ENCODE measurements at regions not wholly inside any gene's neighbourhood (a gene's known extent, or its start where the extent isn't known, plus 50 kb on each side); places are given as distances from the start of the nearest gene placed in this dataset.

DNA sequence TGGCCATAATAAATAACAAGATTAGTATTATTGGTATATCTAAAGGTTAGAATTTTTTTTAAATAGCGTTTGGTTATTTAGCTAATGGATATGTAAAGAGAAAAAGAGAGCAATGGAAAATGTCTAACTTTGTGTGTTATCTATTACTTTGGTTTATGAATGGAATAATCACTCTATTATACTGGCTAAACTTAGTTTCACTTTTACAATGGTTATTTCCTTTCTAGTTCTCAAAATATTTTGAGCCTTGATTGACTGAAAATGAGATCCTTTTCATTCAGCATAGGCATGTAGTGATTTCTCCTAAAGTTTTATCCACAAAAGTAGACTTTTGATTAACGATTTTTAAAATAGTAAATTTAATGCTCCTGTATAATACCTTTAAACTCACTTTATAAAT, 51.6 kb upstream of the MLIP start:
- H3K27ac ChIP-seq = no peak overlapping the region
- no peaks in the 10 kb centered on the region for H3K9me3 ChIP-seq
- no peak overlapping the region for H3K4me3 ChIP-seq
- no peaks in the 10 kb centered on the region for H3K27me3 ChIP-seq
- no peak for TF ChIP-seq POLR2A (IDR thresholded peaks at IDR 0.05)
- no peak for TF ChIP-seq POLR2AphosphoS5 (IDR thresholded peaks at IDR 0.05)
- TF ChIP-seq, protein P1, sequence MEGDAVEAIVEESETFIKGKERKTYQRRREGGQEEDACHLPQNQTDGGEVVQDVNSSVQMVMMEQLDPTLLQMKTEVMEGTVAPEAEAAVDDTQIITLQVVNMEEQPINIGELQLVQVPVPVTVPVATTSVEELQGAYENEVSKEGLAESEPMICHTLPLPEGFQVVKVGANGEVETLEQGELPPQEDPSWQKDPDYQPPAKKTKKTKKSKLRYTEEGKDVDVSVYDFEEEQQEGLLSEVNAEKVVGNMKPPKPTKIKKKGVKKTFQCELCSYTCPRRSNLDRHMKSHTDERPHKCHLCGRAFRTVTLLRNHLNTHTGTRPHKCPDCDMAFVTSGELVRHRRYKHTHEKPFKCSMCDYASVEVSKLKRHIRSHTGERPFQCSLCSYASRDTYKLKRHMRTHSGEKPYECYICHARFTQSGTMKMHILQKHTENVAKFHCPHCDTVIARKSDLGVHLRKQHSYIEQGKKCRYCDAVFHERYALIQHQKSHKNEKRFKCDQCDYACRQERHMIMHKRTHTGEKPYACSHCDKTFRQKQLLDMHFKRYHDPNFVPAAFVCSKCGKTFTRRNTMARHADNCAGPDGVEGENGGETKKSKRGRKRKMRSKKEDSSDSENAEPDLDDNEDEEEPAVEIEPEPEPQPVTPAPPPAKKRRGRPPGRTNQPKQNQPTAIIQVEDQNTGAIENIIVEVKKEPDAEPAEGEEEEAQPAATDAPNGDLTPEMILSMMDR (IDR thresholded peaks at IDR 0.05) = no peak
- intact Hi-C loops (cut with DNase I; ENCODE audit: low total_unique reads) = no loop called here
- no peaks in the 10 kb centered on the region for H3K36me3 ChIP-seq
- H3K4me1 ChIP-seq = no peaks in the 10 kb centered on the region
- no peak for DNase-seq (ENCODE audit: low spot score in 2 of 2)

DNA sequence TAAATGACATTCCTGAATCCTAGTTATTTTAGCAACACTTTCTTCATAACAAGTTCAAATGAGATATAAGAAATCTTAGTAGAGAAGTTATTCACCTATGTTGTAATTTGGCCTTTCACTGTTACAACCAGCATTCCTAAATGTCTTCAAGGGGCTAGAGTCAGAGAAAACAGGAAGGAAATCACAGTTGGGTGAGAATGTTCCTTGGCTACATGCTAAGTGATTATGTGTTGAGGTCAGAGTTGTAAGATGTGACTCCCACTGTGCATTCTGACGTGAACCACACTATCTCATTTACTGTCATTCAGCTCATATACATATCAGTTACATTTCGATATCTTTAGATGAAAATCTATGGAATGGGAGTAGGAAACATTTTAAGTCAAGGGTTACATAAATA, 51.0 kb upstream of the MLIP start:
- no peaks in the 10 kb centered on the region for H3K4me1 ChIP-seq
- intact Hi-C loops (cut with DNase I; ENCODE audit: low total_unique reads) = no loop called here
- H3K4me3 ChIP-seq = no peak overlapping the region
- no peak for TF ChIP-seq POLR2A (IDR thresholded peaks at IDR 0.05)
- TF ChIP-seq, protein P1 (IDR thresholded peaks at IDR 0.05) = no peak
- no peak for TF ChIP-seq POLR2AphosphoS5 (IDR thresholded peaks at IDR 0.05)
- H3K27me3 ChIP-seq = no peaks in the 10 kb centered on the region
- H3K27ac ChIP-seq = no peak overlapping the region
- no peaks in the 10 kb centered on the region for H3K9me3 ChIP-seq
- H3K36me3 ChIP-seq = no peaks in the 10 kb centered on the region
- no peak for DNase-seq (ENCODE audit: low spot score in 2 of 2)
